ENCODE measurements at regions not wholly inside any gene's neighbourhood (a gene's known extent, or its start where the extent isn't known, plus 50 kb on each side); places are given as distances from the start of the nearest gene placed in this dataset.

DNA sequence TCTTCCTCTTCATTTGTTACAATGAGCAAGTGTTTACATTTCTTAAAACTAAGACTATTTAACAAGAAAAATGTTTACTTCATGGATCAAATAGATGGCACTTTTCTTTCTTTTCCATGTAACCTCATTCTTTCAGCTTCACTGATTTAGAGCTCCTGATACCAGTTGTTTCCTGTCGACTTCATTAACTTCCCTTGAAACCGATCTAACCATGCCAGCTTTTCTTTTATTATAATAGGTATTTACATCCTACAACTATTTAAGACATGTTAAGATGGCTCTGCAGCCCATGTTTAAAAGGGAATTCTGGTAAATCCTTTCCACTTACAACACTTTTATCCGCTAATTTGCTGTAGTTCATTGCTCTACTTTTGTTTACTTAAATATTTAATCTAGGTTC, 107.3 kb upstream of the DCN start:
- Histone ChIP-seq H3K27me3 (ENCODE audit: insufficient read depth, poor library complexity, severe bottlenecking) (no peaks in the 10 kb centered on the region), H3K4me3 (replicated peaks; ENCODE audit: insufficient read depth, low read length) (no peak overlapping the region), H3K27ac (replicated peaks) (no peak overlapping the region)
- no peak for TF ChIP-seq GABPA (IDR thresholded peaks at IDR 0.05; ENCODE audit: low read depth)
- no peak for DNase-seq (ENCODE audit: low read depth in 1 of 2, low spot score in 1 of 2)

DNA sequence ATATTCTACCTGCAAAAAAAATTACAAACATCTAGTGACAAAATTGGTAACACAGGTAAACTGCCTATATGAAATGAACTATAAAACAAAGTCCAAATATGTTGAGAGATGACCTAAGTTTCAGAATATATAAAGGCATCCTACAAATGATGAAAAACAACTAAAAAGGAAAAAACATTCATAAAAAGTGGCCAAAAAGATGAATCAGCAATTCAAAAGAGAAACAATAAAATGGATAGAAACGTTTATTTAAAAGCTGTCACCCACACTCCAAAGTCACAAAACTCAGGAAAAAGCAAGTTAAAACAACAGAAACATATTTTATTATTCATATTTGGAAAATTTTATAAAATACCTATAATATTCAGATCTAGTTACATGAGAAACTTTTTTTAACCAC, 106.5 kb upstream of the DCN start:
- H3K27ac ChIP-seq (replicated peaks), result no peak overlapping the region
- H3K4me3 ChIP-seq (replicated peaks; ENCODE audit: insufficient read depth, low read length), result no peak overlapping the region
- no peak for DNase-seq (ENCODE audit: low read depth in 1 of 2, low spot score in 1 of 2)
- TF ChIP-seq SPI1 (IDR thresholded peaks at IDR 0.05; ENCODE audit: borderline replicate concordance, low read depth) (no peak), POLR2AphosphoS5 (IDR thresholded peaks at IDR 0.05; ENCODE audit: low read depth) (no peak), GABPA (IDR thresholded peaks at IDR 0.05; ENCODE audit: low read depth) (no peak)
- TF ChIP-seq, protein P1, sequence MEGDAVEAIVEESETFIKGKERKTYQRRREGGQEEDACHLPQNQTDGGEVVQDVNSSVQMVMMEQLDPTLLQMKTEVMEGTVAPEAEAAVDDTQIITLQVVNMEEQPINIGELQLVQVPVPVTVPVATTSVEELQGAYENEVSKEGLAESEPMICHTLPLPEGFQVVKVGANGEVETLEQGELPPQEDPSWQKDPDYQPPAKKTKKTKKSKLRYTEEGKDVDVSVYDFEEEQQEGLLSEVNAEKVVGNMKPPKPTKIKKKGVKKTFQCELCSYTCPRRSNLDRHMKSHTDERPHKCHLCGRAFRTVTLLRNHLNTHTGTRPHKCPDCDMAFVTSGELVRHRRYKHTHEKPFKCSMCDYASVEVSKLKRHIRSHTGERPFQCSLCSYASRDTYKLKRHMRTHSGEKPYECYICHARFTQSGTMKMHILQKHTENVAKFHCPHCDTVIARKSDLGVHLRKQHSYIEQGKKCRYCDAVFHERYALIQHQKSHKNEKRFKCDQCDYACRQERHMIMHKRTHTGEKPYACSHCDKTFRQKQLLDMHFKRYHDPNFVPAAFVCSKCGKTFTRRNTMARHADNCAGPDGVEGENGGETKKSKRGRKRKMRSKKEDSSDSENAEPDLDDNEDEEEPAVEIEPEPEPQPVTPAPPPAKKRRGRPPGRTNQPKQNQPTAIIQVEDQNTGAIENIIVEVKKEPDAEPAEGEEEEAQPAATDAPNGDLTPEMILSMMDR (IDR thresholded peaks at IDR 0.05; ENCODE audit: insufficient read depth, low read length), result no peak
- TF ChIP-seq, protein P2, sequence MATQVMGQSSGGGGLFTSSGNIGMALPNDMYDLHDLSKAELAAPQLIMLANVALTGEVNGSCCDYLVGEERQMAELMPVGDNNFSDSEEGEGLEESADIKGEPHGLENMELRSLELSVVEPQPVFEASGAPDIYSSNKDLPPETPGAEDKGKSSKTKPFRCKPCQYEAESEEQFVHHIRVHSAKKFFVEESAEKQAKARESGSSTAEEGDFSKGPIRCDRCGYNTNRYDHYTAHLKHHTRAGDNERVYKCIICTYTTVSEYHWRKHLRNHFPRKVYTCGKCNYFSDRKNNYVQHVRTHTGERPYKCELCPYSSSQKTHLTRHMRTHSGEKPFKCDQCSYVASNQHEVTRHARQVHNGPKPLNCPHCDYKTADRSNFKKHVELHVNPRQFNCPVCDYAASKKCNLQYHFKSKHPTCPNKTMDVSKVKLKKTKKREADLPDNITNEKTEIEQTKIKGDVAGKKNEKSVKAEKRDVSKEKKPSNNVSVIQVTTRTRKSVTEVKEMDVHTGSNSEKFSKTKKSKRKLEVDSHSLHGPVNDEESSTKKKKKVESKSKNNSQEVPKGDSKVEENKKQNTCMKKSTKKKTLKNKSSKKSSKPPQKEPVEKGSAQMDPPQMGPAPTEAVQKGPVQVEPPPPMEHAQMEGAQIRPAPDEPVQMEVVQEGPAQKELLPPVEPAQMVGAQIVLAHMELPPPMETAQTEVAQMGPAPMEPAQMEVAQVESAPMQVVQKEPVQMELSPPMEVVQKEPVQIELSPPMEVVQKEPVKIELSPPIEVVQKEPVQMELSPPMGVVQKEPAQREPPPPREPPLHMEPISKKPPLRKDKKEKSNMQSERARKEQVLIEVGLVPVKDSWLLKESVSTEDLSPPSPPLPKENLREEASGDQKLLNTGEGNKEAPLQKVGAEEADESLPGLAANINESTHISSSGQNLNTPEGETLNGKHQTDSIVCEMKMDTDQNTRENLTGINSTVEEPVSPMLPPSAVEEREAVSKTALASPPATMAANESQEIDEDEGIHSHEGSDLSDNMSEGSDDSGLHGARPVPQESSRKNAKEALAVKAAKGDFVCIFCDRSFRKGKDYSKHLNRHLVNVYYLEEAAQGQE (IDR thresholded peaks at IDR 0.05; ENCODE audit: insufficient replicate concordance, low read depth), result no peak
- H3K27me3 ChIP-seq (ENCODE audit: insufficient read depth, poor library complexity, severe bottlenecking), result no peaks in the 10 kb centered on the region

DNA sequence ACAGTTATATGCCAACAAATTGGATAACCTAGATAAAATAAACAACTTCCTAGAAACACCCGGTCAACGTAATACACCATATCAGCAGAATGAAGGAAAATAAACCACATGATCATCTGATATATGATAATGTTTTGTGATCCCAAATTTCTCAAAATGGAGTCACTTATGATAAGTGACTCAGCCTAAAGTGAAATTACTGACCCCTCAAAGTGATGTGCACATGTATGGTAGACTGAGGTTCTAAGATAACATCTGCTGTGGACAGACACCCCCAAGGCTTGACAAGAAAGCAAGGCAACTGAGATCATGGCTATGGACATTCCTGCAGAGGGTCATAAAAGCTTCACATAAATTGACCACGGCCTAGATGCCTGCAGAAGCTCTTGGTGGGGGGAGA, 105.1 kb upstream of the DCN start:
- TF ChIP-seq SPI1 (IDR thresholded peaks at IDR 0.05; ENCODE audit: borderline replicate concordance, low read depth), result no peak
- no peak for TF ChIP-seq GABPA (IDR thresholded peaks at IDR 0.05; ENCODE audit: low read depth)
- no peak for TF ChIP-seq POLR2AphosphoS5 (IDR thresholded peaks at IDR 0.05; ENCODE audit: low read depth)
- TF ChIP-seq, protein P2 (IDR thresholded peaks at IDR 0.05; ENCODE audit: insufficient replicate concordance, low read depth), result no peak
- TF ChIP-seq, protein P1 (IDR thresholded peaks at IDR 0.05; ENCODE audit: insufficient read depth, low read length), result no peak
- Histone ChIP-seq H3K27me3 (ENCODE audit: insufficient read depth, poor library complexity, severe bottlenecking) (no peaks in the 10 kb centered on the region), H3K4me3 (replicated peaks; ENCODE audit: insufficient read depth, low read length) (no peak overlapping the region), H3K27ac (replicated peaks) (no peak overlapping the region)
- DNase-seq (ENCODE audit: low read depth in 1 of 2, low spot score in 1 of 2), result no peak

GRCh38 chr12:91278126-91278525, 95.5 kb upstream of the DCN start:
- no peak for DNase-seq (ENCODE audit: low read depth in 1 of 2, low spot score in 1 of 2)
- TF ChIP-seq, protein P2 (IDR thresholded peaks at IDR 0.05; ENCODE audit: insufficient replicate concordance, low read depth), result no peak
- TF ChIP-seq POLR2AphosphoS5 (IDR thresholded peaks at IDR 0.05; ENCODE audit: low read depth), result no peak
- no peak for TF ChIP-seq SPI1 (IDR thresholded peaks at IDR 0.05; ENCODE audit: borderline replicate concordance, low read depth)
- TF ChIP-seq, protein P1 (IDR thresholded peaks at IDR 0.05; ENCODE audit: insufficient read depth, low read length), result no peak
- no peak for TF ChIP-seq GABPA (IDR thresholded peaks at IDR 0.05; ENCODE audit: low read depth)
- no peak overlapping the region for H3K4me3 ChIP-seq (replicated peaks; ENCODE audit: insufficient read depth, low read length)

More at GRCh38 chr12:91278126-91278525, 95.5 kb upstream of the DCN start:
- Histone ChIP-seq H3K27ac (replicated peaks) (no peak overlapping the region), H3K27me3 (ENCODE audit: insufficient read depth, poor library complexity, severe bottlenecking) (no peaks in the 10 kb centered on the region)
